Cardiac muscle cell (in vitro differentiated cells and primary cell): ENCODE measurements at regions not wholly inside any gene's neighbourhood (a gene's known extent, or its start where the extent isn't known, plus 50 kb on each side); places are given as distances from the start of the nearest gene placed in this dataset.

Experiments
- DNase-seq, 2 donors: peaks; one replicate each; pipeline versions ENCODE4 v3.0.0 to v3.0.0-alpha.2; 2010 to 2017; ENCODE audit warnings: low read depth in 1 of 2, low spot score in 1 of 2
- H3K27ac ChIP-seq: fragments of 200-600 bp; sonication (generic); 2 replicates; pipeline ENCODE4 v1.5.1; 2016
- H3K27me3 ChIP-seq: fragments of 200-600 bp; sonication (generic); 2 replicates; pipeline ENCODE4 v1.6.0; 2016; ENCODE audit warnings: control low read depth
- H3K36me3 ChIP-seq: fragments of 200-600 bp; sonication (generic); 2 replicates; pipeline ENCODE4 v1.5.1; 2016; ENCODE audit warnings: control low read depth
- H3K4me1 ChIP-seq: fragments of 200-600 bp; sonication (generic); 2 replicates; pipeline ENCODE4 v1.8.1; 2017; ENCODE audit warnings: low read depth, mild to moderate bottlenecking, mixed run types
- H3K4me3 ChIP-seq: fragments of 200-600 bp; sonication (generic); 2 replicates; pipeline ENCODE4 v1.5.1; 2016; ENCODE audit warnings: mild to moderate bottlenecking
- H3K9me3 ChIP-seq: fragments of 200-600 bp; sonication (generic); 2 replicates; pipeline ENCODE4 v1.5.1; 2017; ENCODE audit warnings: low read depth, mild to moderate bottlenecking, control low read depth
- TF ChIP-seq, protein P1 (sequence below): IDR thresholded peaks from 2 replicates; pipeline ENCODE4 v1.5.1; 2012; ENCODE audit warnings: low read depth, mild to moderate bottlenecking, low read length

DNA sequence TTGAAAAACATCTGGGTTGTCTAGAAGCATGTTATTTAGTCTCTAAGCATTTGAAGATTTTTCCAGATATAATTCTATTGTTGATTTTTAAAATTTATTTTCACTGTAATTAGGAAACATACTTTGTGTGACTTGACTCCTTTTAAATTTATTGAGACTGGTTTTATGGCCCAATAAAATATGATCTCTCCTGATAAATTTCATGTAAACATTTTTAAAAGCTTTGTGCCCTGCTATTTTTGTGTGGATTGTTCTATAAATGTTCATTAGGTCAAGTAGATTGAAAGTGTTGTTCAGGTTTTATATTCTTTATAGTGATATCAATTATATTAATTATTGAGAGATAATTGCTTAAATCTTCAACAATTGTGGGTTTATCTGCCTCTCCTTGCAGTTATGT, 105.4 kb downstream of the RFX6 start:
- TF ChIP-seq, protein P1, sequence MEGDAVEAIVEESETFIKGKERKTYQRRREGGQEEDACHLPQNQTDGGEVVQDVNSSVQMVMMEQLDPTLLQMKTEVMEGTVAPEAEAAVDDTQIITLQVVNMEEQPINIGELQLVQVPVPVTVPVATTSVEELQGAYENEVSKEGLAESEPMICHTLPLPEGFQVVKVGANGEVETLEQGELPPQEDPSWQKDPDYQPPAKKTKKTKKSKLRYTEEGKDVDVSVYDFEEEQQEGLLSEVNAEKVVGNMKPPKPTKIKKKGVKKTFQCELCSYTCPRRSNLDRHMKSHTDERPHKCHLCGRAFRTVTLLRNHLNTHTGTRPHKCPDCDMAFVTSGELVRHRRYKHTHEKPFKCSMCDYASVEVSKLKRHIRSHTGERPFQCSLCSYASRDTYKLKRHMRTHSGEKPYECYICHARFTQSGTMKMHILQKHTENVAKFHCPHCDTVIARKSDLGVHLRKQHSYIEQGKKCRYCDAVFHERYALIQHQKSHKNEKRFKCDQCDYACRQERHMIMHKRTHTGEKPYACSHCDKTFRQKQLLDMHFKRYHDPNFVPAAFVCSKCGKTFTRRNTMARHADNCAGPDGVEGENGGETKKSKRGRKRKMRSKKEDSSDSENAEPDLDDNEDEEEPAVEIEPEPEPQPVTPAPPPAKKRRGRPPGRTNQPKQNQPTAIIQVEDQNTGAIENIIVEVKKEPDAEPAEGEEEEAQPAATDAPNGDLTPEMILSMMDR, result no peak
- H3K27ac ChIP-seq, result no peak overlapping the region
- no peaks in the 10 kb centered on the region for H3K27me3 ChIP-seq

GRCh38 chr6:116983375-116983774, 106.3 kb downstream of the RFX6 start:
- Histone ChIP-seq H3K4me3 (no peak overlapping the region), H3K27me3 (no peaks in the 10 kb centered on the region), H3K27ac (no peak overlapping the region), H3K9me3 (no peaks in the 10 kb centered on the region), H3K36me3 (no peaks in the 10 kb centered on the region), H3K4me1 (no peaks in the 10 kb centered on the region)
- no peak for DNase-seq
- TF ChIP-seq, protein P1, result no peak

More for the DNA sequence above, 105.4 kb downstream of the RFX6 start:
- H3K4me3 ChIP-seq, result no peak overlapping the region
- H3K4me1 ChIP-seq, result no peaks in the 10 kb centered on the region
- no peaks in the 10 kb centered on the region for H3K9me3 ChIP-seq
- no peaks in the 10 kb centered on the region for H3K36me3 ChIP-seq
- no peak for DNase-seq

DNA sequence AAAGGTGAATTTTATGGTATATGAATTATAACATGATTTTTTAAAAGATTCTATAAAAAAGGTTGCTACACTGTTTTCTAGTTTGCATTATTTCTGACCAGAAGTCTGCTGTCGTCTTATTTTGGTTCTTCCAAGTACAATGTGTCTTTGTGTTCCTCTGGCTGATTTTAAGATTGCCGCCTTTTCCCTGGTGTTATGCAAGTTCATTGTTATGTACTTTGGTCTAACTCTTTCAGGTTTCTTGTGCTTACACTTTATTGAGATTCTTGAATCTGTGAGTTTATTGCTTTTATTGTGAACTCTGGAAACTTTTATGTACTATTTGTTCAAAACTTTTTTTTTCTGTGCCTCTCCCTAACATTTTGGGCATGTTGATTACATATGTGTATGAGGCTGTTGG, 109.8 kb downstream of the RFX6 start:
- TF ChIP-seq, protein P1, result no peak
- H3K4me3 ChIP-seq, result no peak overlapping the region
- no peaks in the 10 kb centered on the region for H3K4me1 ChIP-seq
- H3K27ac ChIP-seq, result no peak overlapping the region
- no peaks in the 10 kb centered on the region for H3K9me3 ChIP-seq
- no peaks in the 10 kb centered on the region for H3K36me3 ChIP-seq
- H3K27me3 ChIP-seq, result no peaks in the 10 kb centered on the region
- DNase-seq, result no peak

GRCh38 chr6:116990679-116991078, 113.6 kb downstream of the RFX6 start:
- Histone ChIP-seq H3K27ac (no peak overlapping the region), H3K4me3 (no peak overlapping the region), H3K27me3 (no peaks in the 10 kb centered on the region), H3K9me3 (no peaks in the 10 kb centered on the region), H3K36me3 (no peaks in the 10 kb centered on the region), H3K4me1 (no peaks in the 10 kb centered on the region)
- TF ChIP-seq, protein P1, result no peak
- DNase-seq, result no peak

DNA sequence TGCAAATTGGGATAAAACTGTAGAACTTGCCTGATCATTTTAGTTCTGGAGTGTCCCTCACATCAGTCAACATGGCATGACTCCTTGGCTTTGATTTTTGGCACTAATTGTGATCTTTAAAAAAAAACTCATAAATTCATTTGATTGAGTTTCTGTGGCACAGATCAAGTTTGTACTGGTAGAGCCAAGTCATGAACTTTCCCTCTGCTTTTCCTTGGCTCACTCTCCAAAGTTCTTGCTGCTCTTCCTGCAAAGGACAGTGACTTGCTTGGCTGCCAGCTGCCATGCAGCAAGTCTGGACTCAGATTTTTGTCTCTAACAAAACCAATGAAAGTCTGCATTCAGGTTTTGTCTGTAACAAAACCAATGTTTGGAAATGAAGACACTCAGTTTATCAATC, 115.5 kb downstream of the RFX6 start:
- Histone ChIP-seq H3K36me3 (no peaks in the 10 kb centered on the region), H3K27me3 (no peaks in the 10 kb centered on the region), H3K4me3 (no peak overlapping the region), H3K4me1 (no peaks in the 10 kb centered on the region), H3K9me3 (no peaks in the 10 kb centered on the region), H3K27ac (no peak overlapping the region)
- TF ChIP-seq, protein P1, result no peak
- no peak for DNase-seq

- TF ChIP-seq, protein P1, result no peak
- no peak for DNase-seq
- no peaks in the 10 kb centered on the region for H3K4me1 ChIP-seq
- H3K36me3 ChIP-seq, result no peaks in the 10 kb centered on the region
- H3K27me3 ChIP-seq, result no peaks in the 10 kb centered on the region
- no peak overlapping the region for H3K27ac ChIP-seq
- no peaks in the 10 kb centered on the region for H3K9me3 ChIP-seq
- H3K4me3 ChIP-seq, result no peak overlapping the region
These were observed 117.4 kb downstream of the RFX6 start for GRCh38 chr6:116994447-116994846.
